Esophagus mucosa (tissue), 1 donor: ENCODE measurements at regions not wholly inside any gene's neighbourhood (a gene's known extent, or its start where the extent isn't known, plus 50 kb on each side); places are given as distances from the start of the nearest gene placed in this dataset.

Experiments used
- ATAC-seq: fragments of 200-7000 bp; cut with Tn5 transposase; one replicate; pipeline ENCODE4 v1.9.1; 2020
- donor health status: DM: yes; HTN: yes; CAD: no.

DNA sequence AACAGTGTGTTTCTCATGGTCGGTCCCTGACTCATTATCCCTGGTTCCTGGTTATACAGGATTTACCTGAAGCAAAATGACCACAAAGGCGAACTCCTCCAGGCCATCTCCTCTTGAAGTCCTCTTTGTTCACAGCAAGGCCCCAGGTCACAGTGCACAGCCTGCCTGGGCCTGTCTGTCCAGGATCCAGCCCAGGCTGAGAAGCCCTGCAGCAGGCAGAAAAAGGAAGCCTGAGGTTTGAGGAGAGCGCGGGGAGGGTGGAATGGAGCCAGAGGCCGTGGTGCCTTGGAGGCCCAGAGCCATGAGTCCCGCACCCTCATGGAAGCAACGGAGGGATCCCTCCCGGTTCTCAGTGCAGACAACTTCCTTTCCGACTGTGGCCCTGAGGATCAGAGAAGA, 136.8 kb upstream of the IRF2BP2 start:
- ATAC-seq = peak; percentile 92

DNA sequence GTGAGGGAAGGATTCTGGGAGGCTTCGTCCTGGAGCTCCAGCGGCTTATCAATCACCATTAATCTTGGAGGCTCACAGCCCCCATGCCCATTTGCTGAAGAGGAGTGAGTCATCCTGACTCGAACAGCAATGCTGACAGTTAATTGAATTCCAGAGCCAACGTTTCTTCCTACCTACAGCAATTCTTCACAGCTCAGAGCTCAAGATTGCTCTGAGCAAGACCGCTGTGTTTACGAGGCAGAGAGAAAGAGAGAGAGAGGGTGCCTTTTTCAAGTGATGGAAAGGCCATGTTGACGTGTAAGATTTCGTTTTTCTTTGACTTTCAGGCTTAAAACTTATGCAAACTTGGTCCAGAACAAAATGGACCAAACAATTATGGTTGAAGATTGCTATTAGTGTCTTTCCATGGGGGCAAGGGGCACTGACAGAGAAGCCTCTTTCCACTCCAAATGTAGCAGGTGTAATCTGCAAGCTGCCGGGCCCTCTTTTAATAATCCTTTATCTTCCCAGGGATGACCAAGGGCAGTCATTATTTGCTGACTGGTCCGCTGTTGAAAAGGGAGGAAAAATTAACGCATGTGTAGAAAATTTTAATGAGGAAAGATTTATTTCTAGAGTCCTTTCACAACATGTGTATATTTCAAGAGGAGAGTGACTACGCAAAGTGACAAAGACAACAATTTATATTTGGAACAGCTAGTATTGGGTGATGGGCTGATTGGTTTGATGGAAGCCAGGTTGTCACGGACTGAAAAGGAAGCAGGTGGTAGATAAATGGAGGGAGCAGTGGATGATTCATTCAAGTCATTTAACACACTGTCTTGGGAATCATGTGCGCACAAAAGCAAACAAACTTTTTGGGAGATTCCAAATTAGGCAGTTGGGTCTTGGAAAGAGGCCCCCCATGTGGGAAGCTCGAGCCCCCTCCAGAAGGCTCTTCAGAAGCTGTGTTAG, 136.1 kb upstream of the IRF2BP2 start:
- ATAC-seq = peak; percentile 15

DNA sequence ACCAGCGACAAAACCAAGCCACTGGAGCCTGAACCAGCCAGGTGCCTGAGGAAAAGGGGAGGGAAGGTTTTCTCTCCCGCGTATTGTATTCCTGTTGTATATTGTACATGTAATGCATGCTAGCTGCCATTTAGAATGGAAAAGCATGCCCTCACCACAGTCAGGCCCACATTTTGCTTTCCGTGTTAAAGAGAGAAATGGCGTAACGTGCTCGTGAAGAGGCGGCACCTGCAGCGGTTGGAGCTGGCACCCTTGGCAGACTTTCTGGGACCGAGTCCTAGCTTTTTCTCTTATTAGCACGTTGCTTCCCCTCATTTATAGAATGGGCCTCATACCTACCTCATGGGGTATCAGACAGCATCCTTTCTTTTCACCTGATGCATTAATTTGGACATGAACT, 135.3 kb upstream of the IRF2BP2 start:
- no peak for ATAC-seq

DNA sequence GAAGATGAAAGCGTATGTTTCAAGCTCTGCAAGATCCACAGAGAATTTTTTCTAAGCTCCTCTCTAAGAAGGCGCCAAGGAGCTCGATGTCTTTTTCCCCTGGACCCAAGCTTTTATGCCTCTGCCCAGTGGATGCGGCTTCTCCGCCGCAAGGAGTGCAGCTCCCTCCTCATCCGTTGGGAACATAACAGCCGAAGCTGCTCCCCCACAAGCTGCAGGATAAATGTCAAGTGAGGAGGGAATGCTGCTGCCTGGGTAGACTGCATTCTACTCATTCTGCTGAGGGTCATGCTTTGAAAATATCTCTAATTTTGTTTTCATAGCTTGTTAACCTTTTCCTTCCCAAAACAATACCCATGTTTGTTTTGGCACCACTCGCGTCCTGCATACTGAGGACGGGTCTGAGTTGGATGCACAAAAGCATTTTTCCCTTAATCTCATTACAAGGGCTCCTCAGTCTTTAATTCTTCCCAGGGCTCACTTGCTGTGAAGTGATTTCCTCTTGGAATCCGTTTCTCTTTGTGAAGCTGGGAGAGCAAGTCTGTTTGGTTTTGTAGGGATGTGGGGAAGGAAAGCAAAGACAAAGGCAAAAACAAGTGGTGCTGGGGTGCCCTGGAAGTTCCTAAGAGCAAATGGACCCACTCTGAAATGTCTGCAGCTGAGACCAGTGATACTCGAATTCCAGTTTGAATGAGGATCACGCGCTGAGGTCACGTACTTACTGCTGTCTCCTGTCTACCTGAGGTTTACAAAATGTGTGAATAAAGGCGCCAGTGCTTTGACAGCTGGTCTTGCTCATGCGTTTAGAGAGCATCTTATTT, 134.0 kb upstream of the IRF2BP2 start:
- ATAC-seq = no peak

DNA sequence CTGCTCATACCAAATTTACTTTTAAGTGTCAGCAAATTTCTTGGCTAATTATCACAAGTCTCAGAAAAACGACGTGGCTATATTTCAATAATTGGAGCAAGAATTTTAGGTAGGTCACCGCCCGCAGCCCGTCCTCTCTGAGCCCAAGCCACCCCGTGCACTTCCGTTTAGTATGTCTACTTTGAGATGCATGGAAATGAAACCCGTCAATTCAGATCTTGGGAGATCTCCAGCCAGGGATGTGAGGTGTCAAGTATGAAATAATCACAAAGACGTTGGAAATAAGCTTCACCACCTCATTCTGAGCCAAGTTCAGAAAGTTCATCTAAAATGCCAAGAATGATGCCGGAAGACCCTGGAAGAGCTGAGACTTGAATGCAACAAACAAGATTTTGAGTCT, 132.6 kb upstream of the IRF2BP2 start:
- no peak for ATAC-seq

DNA sequence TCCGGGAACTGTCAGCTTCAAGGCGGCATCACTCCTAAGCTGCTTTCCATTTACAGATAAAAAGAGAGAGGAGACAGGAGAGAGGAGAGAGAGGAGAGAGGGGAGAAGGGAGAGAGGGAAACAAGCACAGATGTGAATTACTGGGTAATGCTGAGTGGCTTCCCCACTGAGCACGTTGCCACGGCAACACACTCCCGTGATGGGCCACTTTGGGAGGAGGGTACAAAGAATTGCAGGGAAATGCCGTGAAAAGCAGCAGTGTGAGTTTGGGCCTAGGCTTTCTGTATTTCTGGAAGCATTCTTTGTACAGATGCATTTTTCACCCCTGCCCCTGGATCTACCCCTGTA, 128.0 kb upstream of the IRF2BP2 start:
- ATAC-seq = no peak

DNA sequence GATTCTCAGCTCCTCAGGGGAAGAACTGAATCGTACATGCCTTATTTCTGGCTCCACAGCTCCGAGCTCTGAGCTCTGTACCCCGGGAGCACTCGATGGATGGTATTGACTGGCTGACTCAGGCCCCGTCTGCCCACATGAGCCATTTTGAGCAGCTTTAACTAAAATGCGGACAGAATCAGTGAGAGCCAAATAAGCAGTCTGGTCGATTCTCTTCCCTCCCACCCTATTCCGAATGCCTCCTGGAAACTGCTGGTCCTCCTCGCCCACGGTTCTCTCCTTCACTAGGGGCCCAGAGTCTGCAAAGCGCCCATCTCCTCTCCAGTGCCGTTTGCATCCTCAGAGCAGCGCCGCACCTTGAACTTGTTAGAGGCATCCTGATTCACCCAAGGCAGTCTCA, 125.9 kb upstream of the IRF2BP2 start:
- no peak for ATAC-seq

DNA sequence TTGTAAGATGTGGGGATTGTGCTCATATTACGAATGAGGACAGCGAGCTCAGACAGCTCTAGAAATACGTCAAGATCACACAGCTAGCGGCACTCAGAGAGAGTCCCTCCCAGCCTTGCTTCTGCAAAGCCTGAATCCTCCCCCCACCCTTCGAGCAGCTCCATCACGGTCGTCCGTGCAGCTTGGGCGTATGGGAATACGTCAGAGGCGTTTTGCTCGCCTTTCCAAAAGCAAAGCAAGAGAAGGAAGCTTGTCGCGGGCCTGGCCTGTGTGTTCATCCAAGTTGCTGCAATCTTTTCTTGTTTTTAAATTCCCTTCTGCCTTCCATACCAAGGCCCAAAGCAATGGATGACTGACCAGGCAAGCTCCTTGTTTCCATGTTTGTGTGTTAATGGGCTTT, 125.5 kb upstream of the IRF2BP2 start:
- ATAC-seq = no peak

DNA sequence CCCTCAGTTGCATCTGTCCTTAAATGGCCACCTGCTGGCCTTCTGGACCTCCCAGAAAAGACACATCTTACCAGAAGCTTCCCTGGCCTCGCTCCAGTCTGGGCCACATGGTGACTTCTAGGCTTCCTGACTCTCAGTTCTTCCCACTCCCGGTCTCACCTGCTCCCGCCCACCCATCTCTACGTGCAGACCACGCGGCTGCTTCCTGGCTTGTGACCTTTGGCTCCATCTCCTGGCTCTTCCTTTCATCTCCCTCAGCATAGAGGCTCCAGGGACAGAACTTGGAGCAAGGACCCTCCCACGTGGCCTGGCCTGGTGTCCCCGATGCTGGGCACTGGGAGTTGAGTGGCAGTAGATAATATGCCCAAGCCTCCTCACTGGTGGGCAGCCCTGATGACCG, 124.9 kb upstream of the IRF2BP2 start:
- ATAC-seq = no peak

DNA sequence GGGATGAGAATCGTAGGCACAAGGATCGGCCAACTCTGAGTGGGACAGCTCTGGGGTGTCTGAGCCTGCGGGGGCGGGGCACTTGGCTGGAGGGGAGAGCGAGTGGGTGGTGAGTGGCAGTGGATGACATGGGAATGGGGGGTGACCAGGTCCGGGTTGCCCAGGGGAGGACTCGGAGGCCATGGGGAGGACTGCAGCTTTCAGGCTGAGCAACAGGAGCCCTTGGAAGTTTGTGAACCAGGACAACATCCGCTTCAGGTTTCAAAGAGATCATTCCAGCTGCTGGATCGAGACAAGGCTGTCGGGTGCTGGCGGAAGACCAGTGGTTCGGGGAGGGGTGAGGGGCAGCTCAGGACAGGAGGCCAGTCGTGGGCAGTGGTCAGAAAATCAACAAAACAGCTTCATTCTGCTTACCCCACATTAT, 124.4 kb upstream of the IRF2BP2 start:
- ATAC-seq = no peak

DNA sequence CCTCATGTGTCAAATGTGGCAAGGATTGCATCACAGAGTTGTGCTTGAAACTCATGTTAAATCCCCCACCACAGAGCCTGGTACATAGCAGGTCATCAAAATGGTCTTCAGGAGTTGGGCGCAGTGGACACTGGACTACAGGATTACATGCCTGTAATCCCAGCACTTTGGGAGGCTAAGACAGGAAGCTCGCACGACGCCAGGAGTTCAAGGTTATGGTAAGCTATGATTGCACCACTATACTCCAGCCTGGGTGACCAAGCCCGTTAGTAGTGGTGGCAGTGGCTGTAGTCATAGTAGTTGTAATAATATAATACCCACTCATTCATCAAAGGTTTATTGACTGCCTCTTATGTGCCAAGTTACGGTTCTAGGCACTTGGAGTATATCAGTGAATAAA, 123.4 kb upstream of the IRF2BP2 start:
- no peak for ATAC-seq

DNA sequence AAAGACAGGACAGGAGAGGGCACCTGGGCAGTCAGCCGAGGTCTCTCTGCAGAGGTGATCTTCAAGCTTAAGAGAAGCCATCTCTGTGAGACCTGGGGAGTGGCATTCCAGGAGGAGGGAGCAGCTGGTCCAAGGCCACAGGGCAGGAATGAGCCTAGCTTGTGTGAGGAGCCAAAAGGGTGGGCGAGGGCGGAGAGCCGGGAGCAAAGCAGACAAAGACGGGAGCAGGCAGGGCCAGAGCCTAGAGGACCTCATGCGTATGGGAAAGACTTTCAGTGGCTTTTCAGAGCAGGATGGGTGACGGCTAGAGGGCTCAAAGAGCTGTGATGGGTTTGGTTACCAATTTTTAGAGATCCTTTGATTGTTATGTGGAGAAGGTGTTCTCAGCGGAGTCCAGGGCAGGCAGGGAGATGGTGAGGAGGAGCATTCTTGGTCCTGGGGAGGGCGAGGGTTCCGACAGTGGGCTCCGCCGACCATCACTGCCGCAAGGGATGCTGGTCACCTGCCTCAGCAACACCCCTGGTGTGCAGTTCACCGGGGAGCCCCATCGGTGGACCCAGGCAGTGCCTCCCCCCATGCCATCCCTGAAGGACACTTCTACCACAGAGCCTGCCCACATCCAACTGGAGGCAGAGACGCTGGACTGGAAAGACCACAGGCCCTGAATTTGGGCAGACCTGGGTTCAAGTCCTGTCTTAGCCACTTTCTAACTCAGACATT, 122.9 kb upstream of the IRF2BP2 start:
- ATAC-seq = no peak

DNA sequence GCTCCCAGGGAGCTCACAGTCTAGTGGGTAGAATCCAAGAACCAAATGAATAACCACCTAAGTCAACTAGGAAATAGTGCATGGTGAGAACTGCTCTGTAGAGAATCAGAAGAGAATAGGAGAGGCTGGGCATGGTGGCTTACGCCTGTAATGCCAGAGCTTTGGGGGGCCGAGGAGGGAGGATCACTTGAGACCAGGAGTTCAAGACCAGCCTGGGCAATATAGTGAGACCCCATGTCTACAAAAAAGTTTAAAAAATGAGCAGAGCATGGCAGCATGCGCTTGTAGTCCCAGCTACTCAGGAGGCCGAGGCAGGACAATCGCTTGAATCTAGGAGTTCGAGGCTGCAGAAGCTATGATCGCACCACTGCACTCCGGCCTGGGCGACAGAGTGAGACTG, 122.3 kb upstream of the IRF2BP2 start:
- ATAC-seq = no peak

DNA sequence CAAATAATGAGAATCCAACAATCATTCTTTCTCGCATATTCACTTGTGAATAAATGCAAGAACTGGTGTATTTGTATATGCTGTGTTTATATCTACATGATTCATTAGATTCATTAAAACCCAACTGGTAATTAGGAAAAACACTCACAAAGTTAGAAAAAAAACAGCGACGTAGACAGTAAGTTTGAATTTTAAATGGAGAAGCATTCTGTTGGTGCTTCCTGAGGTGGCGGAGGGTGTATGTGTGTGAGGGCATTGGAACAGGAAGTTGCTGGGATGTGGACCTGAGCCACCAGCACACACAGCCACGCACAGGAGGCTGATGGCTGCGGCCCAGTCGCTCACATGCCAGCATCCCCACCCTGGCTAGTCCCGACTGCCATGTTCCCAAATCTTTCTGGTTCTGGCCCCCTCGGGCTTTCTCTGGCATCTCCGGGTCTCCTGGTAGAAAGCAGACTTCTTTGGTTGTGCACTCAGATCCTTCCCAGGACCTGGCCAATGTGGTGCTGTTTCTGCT, 121.6 kb upstream of the IRF2BP2 start:
- ATAC-seq = peak; percentile 35

DNA sequence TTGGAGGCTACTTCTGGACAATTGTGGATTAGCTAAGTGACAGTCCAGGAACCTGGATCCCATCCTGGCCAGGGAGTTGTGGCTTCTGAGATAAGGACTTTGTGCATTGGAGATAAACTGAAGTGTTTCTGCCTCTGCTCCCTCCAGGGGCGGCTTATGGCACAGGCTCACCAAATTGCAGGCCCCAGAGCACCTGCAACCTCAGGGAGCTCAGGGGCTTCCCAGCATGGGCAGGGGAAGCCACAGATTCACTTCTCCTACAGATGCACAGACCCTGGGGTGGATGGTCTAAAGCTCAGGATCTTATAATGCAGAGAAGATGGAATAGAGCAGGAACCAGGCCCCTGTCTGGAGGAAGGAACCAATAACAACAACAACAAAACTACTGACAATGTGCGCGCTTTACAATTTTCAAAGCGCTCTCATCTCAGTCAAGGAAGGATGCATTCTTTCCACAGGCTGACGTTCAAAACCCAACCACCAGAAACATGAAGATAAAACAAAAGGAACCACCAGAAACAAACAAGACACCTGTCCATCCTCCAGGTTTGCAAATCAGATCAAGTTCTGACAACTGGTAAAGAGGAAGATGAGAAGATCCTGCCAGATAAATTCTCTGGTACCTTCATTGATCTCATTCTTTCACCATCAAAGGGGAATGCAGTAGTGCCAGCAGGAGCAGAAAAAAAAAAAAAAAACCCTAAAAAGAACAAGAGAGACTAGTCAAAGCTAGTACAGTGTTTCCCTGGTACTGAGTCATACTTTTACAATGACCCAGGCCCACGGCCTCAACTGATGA, 121.0 kb upstream of the IRF2BP2 start:
- ATAC-seq = peak; percentile 44

DNA sequence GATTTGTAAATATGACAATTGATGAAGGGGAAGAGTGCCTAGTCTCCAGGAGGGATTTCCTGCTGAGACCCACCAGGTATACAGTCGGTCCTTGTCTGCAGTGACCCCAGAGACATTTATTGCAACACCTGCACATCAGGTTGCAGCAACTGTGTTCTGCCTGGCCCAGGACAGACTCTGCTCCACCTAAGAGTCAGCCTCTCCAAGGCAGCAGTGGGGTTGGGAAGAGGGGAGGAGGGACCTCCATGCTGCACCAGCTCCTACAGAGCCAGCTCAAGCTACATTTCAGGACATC, 120.4 kb upstream of the IRF2BP2 start:
- ATAC-seq = no peak

DNA sequence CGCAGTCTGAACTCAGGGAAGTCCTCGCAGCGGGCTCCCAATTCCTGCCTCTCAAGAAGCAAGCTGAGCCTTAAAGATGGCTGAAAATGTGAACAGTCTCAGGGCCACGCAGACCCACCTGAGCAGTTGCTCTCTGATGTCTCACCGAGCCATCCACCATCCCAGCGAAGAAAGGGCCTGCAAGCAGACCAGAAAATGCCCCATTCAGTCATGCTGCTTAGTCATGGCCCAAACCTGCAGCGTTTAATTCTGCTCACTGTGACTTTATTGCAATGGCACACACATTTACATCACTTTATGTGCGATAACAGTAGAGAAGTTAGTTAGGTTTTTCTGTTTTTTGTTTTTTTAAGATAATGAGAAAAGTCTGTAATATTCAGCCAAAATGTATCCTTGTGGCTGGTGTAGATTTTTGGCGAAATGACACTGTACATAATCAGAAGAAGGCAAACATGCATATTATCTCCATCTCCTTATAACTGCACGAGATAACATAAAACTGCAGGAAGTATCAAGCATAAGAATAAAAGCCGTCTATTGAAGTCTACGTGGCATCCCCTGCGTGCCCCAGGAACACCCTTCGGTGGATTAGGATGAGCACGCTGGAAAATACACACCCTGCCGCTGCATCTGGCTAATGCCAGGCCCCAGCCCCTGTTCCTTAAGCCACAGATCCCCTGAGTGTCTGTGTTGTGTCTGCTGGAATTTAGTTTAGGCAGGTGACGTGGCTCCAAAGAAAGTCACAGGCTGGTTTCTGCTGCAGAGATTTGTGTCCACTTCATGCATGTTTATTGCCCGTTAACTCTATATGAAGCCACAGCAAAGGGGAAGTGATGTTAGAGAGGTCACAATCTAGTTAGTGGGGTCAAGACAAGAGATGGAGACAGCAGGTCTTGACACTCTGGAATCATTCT, 119.8 kb upstream of the IRF2BP2 start:
- no peak for ATAC-seq

DNA sequence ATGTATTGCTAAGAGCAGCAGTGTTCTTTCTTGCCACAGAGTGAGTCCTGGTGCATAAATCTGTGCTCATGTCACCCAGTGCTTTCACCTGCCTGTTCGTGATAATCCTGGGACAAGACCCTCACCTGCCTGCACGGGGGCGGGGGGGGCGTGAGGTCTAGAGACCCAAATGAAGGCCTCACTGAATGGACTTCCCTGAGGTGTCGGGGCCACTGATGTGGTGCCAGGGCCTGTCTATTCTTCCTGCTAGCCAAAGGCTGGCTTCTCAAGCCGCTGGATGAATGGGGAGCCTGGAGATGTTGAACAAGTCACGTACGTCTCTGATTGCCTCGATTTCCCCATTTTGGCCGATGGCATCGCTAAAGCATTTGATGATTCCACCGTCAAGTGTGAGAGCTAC, 118.8 kb upstream of the IRF2BP2 start:
- ATAC-seq = no peak

DNA sequence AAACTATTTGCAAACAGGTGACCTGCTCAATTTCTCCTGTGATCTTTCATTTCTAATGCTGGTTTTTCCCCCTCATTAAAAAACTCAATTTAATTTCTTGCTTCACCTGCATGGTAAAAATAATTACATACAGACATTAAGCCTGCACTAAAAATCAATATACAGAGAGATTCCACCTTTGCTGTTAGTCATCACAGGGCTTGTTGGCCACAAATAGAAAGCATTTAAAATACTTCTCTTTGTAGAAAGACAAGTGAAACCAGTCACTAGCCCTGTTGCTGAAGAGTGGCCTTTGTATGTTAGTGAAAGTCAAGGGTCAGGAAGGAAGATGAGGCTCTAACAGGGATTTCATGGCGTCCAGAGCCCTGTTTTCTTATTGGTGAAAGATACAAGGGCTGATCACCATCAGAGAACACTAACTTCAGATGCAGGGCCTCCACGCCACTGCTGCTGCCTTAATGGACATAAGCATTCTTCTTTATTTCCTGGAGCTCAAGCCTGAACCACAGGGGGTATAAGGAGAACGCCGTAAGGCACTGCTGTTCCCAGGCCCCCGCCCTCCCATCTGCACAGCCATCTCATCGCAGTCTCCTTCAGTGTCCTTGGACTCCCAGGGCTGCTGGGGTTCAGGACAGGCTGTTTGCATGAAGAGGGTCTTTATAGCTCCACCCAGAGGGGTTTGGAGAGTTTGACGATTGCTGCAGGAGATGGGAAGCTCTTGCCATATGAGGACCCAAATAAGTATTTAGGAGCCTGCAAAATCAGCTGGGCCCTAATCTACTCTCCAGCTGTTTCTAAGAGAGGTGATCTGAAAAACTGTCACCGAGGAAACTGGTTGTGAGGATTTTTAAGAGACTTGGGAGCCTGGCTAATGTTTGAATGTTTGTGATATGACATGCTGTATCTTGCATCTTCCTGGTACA, 117.3 kb upstream of the IRF2BP2 start:
- ATAC-seq = no peak

DNA sequence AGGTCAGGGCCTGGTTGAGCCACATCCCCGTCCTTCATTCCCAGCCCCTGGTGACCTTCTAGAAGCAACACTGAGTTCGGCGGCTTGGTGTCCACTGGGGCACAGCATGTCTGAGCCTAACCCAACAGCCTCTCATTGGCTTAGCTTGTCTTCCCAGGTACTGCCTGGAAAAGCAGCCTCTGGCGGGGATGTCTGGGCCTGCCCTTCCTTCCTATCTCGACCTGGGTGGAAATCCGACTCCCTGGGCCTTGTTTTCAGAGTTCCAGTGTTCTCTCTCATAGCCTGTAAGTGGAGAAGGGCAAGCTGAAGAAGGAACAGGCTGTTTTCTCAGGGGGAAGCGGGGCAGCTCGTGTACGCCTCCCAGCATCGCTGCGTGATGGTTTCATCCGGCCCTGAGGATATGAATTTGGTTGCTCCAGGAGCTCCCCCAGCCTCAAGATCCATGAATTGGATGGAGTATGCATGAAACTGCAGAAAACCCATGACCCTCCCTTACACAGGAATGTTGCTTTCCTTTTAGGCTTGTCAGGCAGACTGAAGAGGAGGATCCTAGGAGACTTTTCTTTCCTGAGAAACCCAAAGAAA, 116.5 kb upstream of the IRF2BP2 start:
- no peak for ATAC-seq
